COLO668 (cell line): ENCODE measurements at regions not wholly inside any gene's neighbourhood (a gene's known extent, or its start where the extent isn't known, plus 50 kb on each side); places are given as distances from the start of the nearest gene placed in this dataset.
"Not testable (repeated sequence)": the region's sequence is repeated elsewhere in the genome, so short reads cannot be mapped to it uniquely, and the experiment has no call there.

Experiments used
- DNase-seq: peaks from one replicate; lab custom pipeline; 2025; ENCODE audit not compliant: unreplicated experiment; lab: John Stamatoyannopoulos, UW

GRCh38 chr2:182594286-182594685 lies 121.8 kb upstream of the DNAJC10 start:
- no peak for DNase-seq

GRCh38 chr2:182595650-182596049 lies 120.4 kb upstream of the DNAJC10 start:
- DNase-seq = no peak

- DNase-seq = no peak
Observed at GRCh38 chr2:182597570-182598295, 118.3 kb upstream of the DNAJC10 start.

GRCh38 chr2:182598626-182599025 lies 117.4 kb upstream of the DNAJC10 start:
- DNase-seq = no peak

GRCh38 chr2:182605166-182605565 lies 110.9 kb upstream of the DNAJC10 start:
- no peak for DNase-seq

- no peak for DNase-seq
Observed at GRCh38 chr2:182606728-182607681, 109.1 kb upstream of the DNAJC10 start.

- no peak for DNase-seq
Observed at GRCh38 chr2:182608181-182608845, 107.7 kb upstream of the DNAJC10 start.

- DNase-seq = not testable (repeated sequence)
Observed at GRCh38 chr2:182609005-182609404, 107.1 kb upstream of the DNAJC10 start.

- DNase-seq = no peak
Observed at GRCh38 chr2:182610231-182610630, 105.8 kb upstream of the DNAJC10 start.

GRCh38 chr2:182611009-182611408 lies 105.0 kb upstream of the DNAJC10 start:
- no peak for DNase-seq

GRCh38 chr2:182615036-182615435 lies 101.0 kb upstream of the DNAJC10 start:
- no peak for DNase-seq

- DNase-seq = no peak
Observed at GRCh38 chr2:182616471-182617393, 99.3 kb upstream of the DNAJC10 start.

- no peak for DNase-seq
Observed at GRCh38 chr2:182618672-182619079, 97.4 kb upstream of the DNAJC10 start.

GRCh38 chr2:182619276-182619675 lies 96.8 kb upstream of the DNAJC10 start:
- no peak for DNase-seq

GRCh38 chr2:182621191-182621590 lies 94.9 kb upstream of the DNAJC10 start:
- DNase-seq = no peak

- no peak for DNase-seq
Observed at GRCh38 chr2:182621810-182622209, 94.2 kb upstream of the DNAJC10 start.

GRCh38 chr2:182622231-182622630 lies 93.8 kb upstream of the DNAJC10 start:
- DNase-seq = no peak

GRCh38 chr2:182625814-182626213 lies 90.2 kb upstream of the DNAJC10 start:
- peak; percentile 78 for DNase-seq

GRCh38 chr2:182628916-182629315 lies 87.1 kb upstream of the DNAJC10 start:
- no peak for DNase-seq

- DNase-seq = no peak
Observed at GRCh38 chr2:182630207-182630606, 85.8 kb upstream of the DNAJC10 start.
